Right ventricle myocardium inferior (tissue), 1 donor: ENCODE measurements at regions not wholly inside any gene's neighbourhood (a gene's known extent, or its start where the extent isn't known, plus 50 kb on each side); places are given as distances from the start of the nearest gene placed in this dataset.
"Not testable (repeated sequence)": the region's sequence is repeated elsewhere in the genome, so short reads cannot be mapped to it uniquely, and the experiment has no call there.

Experiments
- ATAC-seq: fragments of 200-7000 bp; cut with Tn5 transposase; one replicate; pipeline ENCODE4 v1.9.1; 2020; ENCODE audit warnings: mild to moderate bottlenecking, moderate library complexity
- DNase-seq: peaks from one replicate; pipeline ENCODE4 v3.0.0; 2021; ENCODE audit errors: missing footprints
- intact Hi-C: fragments of 100-400 bp; cut with DNase I; formaldehyde crosslinking; loops from one replicate; pipeline ENCODE4 v1.11.0; 2022
- donor health status: DM: no; HTN: yes; CAD: no; lungs with severe emphysema.

GRCh38 chr6:74607934-74608333 is 597.9 kb downstream of the COL12A1 start:
- intact Hi-C loops: no loop called here
- DNase-seq: no peak
- no peak for ATAC-seq

- intact Hi-C loops: no loop called here
- DNase-seq (no peak), ATAC-seq (no peak)
Observed at GRCh38 chr6:74607468-74607867, 598.4 kb downstream of the COL12A1 start.

GRCh38 chr6:74606582-74607071 is 599.2 kb downstream of the COL12A1 start:
- DNase-seq (no peak), ATAC-seq (peak; percentile 94)
- intact Hi-C loops: no loop called here

- DNase-seq: no peak
- ATAC-seq: no peak
- intact Hi-C loops: no loop called here
Observed at GRCh38 chr6:74605922-74606581, 599.8 kb downstream of the COL12A1 start.

- intact Hi-C loops: no loop called here
- no peak for ATAC-seq
Observed at GRCh38 chr6:74604279-74604678, 601.6 kb downstream of the COL12A1 start.

GRCh38 chr6:74603322-74604076 is 602.4 kb downstream of the COL12A1 start:
- intact Hi-C loops: no loop called here
- ATAC-seq (no peak), DNase-seq (no peak)

More at GRCh38 chr6:74604279-74604678, 601.6 kb downstream of the COL12A1 start:
- DNase-seq: no peak

- intact Hi-C loops: no loop called here
- no peak for ATAC-seq
- DNase-seq: no peak
Observed at GRCh38 chr6:74602206-74602605, 603.6 kb downstream of the COL12A1 start.

GRCh38 chr6:74598462-74599393 is 607.1 kb downstream of the COL12A1 start:
- no peak for ATAC-seq
- intact Hi-C loops: no loop called here
- DNase-seq: no peak

- ATAC-seq (no peak), DNase-seq (no peak)
- intact Hi-C loops: no loop called here
Observed at GRCh38 chr6:74597840-74598239, 608.0 kb downstream of the COL12A1 start.

- no peak for DNase-seq
- intact Hi-C loops: no loop called here
- ATAC-seq: no peak
Observed at GRCh38 chr6:74597266-74597665, 608.6 kb downstream of the COL12A1 start.

GRCh38 chr6:74596588-74596987 is 609.3 kb downstream of the COL12A1 start:
- intact Hi-C loops: no loop called here
- no peak for DNase-seq
- no peak for ATAC-seq

- not testable (repeated sequence) for ATAC-seq, DNase-seq
Observed at GRCh38 chr6:74594350-74594749, 611.5 kb downstream of the COL12A1 start.

GRCh38 chr6:74588094-74588832 is 617.6 kb downstream of the COL12A1 start:
- no peak for DNase-seq
- intact Hi-C loops: no loop called here
- no peak for ATAC-seq

More at GRCh38 chr6:74594350-74594749, 611.5 kb downstream of the COL12A1 start:
- intact Hi-C loops: not testable (repeated sequence)

- intact Hi-C loops: no loop called here
- ATAC-seq: no peak
- no peak for DNase-seq
Observed at GRCh38 chr6:74587386-74587785, 618.5 kb downstream of the COL12A1 start.

GRCh38 chr6:74585753-74586152 is 620.1 kb downstream of the COL12A1 start:
- DNase-seq: no peak
- intact Hi-C loops: no loop called here
- ATAC-seq: no peak

GRCh38 chr6:74581681-74582080 is 624.2 kb downstream of the COL12A1 start:
- intact Hi-C loops: no loop called here
- DNase-seq (no peak), ATAC-seq (no peak)

- ATAC-seq: no peak
- intact Hi-C loops: loop anchor here (10.0 kb wide), 2 partner anchors 165 to 835 kb away; no protein-coding TSS in a partner anchor
- DNase-seq: no peak
Observed at GRCh38 chr6:74579794-74580193, 626.1 kb downstream of the COL12A1 start.

GRCh38 chr6:74579047-74579446 is 626.8 kb downstream of the COL12A1 start:
- intact Hi-C loops: loop anchor here (10.0 kb wide), 2 partner anchors 164 to 834 kb away; no protein-coding TSS in a partner anchor
- ATAC-seq (no peak), DNase-seq (no peak)
